ENCODE measurements at regions not wholly inside any gene's neighbourhood (a gene's known extent, or its start where the extent isn't known, plus 50 kb on each side); places are given as distances from the start of the nearest gene placed in this dataset.

DNA sequence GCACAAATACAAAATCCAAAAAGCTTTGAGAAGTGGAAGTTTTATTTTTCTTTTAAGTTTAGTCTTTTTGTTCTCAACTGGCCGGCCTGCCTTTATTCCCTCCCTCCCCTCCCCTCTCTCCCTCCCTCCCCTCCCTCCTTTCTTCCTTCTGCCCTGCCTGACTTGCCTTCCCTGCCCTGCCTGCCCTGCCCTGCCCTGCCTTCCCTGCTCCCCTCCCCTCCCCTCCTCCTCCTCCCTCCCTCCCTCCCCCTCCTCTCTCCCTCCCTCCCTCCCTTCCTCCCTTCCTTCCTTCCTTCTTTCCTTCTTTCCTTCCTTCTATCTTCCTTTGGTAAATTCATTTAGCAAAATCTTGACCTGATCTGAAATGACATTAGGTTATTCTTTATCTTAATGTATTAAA is 69.8 kb upstream of the LIMCH1 start:
- no peak for TF ChIP-seq POLR2A (IDR thresholded peaks at IDR 0.05)
- TF ChIP-seq, protein P1, sequence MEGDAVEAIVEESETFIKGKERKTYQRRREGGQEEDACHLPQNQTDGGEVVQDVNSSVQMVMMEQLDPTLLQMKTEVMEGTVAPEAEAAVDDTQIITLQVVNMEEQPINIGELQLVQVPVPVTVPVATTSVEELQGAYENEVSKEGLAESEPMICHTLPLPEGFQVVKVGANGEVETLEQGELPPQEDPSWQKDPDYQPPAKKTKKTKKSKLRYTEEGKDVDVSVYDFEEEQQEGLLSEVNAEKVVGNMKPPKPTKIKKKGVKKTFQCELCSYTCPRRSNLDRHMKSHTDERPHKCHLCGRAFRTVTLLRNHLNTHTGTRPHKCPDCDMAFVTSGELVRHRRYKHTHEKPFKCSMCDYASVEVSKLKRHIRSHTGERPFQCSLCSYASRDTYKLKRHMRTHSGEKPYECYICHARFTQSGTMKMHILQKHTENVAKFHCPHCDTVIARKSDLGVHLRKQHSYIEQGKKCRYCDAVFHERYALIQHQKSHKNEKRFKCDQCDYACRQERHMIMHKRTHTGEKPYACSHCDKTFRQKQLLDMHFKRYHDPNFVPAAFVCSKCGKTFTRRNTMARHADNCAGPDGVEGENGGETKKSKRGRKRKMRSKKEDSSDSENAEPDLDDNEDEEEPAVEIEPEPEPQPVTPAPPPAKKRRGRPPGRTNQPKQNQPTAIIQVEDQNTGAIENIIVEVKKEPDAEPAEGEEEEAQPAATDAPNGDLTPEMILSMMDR (IDR thresholded peaks at IDR 0.05) = no peak
